NCI-H1092 treated with DMSO at 0.1 percent for 48 hours (cell line): ENCODE measurements at regions not wholly inside any gene's neighbourhood (a gene's known extent, or its start where the extent isn't known, plus 50 kb on each side); places are given as distances from the start of the nearest gene placed in this dataset.

Experiments
- DNase-seq: peaks from one replicate; lab custom pipeline; 2025; lab: John Stamatoyannopoulos, UW

GRCh38 chr6:44715188-44715587 is 327.7 kb downstream of the CDC5L start:
- no peak for DNase-seq

DNA sequence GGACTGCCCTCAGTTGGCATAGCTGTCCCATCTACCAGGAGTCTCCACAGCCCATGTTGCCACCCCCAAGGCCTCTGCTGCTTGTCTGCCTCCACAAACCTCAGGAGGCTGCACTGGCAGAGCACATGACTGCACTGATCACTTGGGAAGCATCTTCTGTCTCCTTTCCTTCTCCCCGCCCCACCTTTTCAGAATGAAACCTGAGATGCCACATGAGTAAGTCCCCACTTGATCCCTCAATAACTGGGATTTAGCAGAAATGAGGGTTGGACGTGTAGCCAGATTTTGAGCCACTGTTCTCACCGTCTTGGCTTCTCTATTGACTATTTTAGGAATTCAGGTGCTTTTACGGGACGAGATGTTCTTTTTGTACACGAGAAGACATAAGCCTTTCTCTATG is 328.4 kb downstream of the CDC5L start:
- DNase-seq = no peak

- DNase-seq = no peak
Measured at GRCh38 chr6:44717431-44717830, 329.9 kb downstream of the CDC5L start.

DNA sequence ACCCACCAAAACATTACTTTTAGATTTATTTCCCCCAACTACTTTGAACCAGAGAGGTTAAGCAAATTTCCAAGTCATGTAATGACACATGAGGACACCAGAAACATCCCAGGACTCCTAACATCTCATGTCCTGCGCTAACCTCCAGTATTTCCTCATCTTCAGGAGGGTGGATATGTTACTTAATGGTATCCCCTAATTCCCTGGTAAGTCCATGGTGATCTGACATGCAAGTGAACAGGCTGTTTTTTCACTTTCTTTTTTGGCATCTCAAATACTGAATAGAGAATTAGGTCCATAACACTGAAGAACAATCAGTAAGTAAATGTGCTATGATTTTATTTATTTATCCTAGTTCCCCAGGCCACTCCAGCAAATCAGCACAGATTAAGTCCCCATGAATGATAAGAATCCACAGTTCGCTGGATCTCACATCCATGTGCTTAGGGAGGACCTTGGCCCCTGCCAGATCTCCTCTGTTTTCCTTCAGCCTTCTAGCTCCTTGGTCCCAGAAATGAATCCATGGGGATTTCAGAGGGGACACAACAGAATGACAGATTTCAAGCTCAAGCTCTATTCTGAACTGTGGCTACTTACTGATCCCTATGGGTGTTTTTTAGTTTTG is 334.6 kb downstream of the CDC5L start:
- DNase-seq = no peak

DNA sequence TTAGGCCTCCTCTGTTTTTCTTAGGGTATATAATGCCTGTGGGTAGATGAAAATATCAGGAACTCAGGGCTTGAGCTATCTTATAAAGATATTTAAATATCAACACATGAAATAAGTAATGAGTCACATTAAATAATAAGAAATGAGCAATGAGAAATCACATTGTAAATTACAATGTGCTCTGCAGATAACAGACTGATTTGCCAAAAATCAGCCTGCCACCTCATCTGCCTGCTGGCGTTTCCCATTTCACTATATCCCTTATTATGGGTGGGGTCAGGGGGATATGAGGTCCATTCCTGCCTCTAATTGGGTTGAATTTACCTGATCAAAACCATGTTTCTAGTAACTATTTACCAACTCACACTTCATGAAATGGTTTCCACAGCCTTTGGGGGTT is 335.2 kb downstream of the CDC5L start:
- no peak for DNase-seq

DNA sequence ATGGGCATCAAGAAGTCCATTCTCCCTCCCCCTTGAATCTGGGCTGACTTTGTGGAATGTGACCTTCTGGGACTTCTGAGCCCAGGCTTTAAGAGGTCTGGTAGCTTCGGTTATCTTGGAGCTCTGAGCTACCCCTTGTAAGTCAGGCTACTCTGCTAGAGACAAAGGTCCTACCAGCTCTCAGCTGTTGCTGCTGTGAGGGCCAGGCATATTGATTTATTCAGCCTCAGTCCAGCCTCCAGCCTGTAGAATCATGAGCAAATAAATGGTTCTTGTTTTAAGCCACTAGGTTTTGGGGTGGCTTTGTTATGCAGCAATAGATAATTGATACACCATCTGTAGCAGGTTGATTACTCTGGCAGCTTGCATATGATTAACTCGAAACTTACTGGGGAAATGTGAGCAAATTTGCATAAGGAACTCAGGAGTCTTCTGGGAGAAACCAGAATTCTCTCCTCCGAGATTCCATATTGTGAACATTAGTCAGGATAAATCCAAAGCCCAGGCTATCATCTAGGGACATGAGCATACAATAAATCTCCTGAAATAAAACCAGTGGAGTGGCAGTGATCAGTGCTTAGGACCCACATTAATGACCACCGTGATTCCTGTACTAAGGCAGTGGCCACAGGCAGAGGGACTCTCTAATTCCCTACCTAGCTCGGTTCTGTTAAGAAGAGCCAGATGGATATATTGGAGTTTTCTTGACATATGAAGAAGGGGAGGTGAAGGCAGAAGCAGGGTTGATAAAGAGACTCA is 336.1 kb downstream of the CDC5L start:
- DNase-seq = no peak

GRCh38 chr6:44725070-44725469 is 337.6 kb downstream of the CDC5L start:
- DNase-seq = no peak

DNA sequence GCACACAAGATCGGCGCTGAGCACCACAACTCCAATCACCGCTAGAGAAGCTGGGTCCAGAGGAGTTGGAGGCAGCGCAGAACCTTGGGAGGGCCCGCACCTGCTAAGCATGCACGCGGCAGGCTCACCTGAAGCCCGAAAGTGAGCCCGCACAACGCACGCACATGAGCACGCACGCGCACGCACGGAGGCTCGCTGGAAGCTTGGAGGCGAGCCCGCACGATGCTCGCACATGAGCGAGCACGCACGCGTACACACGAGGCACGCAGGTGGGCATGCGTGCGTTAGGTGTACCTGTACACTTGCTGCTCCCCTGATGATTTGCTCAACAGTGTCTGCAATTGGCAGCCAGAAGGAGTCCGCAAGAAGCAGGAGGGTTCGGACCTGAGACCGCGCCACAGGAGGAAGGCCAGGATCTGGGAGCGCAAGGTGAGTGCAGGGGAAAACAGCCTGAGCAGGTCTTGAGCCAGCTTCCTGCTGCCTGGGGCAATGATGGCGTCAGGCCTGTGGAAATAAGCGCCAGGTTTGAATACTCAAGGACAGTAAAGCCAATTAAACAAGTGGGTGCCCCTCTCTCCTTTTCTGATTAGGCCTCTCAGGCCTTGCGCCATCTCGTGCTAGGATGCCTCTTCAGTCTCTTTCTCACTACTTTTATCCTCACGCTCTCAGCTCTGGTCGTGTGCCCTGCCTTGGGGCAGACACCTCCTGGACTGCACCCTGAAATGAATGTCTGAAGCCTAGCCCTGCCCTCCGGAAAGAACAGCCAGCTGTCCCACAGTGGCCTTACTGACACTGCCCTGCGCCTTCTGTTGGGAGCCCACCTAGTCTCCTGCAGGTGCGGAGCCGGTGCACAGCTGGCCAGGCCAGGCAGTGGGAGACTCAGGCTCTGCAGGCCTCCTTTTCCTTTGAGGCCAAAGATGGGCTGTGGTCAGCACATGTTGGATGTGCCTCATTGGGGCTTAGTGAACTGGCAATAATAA is 340.4 kb downstream of the CDC5L start:
- no peak for DNase-seq

DNA sequence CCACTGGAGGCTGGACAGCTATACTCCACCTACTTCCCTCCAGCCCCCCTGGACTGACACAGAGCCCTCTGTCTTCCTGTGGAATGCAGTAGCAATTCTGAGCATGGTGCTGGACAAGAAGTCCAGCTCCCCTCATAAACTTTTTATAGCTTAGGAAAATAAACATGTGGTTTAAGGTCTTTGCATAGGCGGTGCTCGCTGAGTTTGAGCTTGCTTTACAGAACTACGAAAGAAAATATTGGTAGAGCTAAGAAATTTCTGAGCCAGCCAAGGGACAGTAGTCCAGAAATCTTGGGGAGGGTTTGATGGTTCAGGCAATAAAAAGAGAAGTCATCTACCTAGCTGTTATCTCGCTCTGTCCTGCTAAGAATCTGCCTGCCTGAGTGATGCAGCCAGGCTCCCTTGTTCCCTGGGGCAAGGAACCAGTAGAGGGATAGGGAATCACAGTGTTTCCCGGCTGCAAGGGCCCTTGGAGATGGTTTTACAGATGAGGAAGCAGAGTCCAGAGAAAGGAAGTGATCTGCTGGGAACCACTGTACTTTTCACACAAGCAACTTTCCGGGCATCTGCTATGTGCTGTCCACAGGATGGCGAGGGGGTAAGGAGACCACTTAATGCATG is 343.4 kb downstream of the CDC5L start:
- no peak for DNase-seq

DNA sequence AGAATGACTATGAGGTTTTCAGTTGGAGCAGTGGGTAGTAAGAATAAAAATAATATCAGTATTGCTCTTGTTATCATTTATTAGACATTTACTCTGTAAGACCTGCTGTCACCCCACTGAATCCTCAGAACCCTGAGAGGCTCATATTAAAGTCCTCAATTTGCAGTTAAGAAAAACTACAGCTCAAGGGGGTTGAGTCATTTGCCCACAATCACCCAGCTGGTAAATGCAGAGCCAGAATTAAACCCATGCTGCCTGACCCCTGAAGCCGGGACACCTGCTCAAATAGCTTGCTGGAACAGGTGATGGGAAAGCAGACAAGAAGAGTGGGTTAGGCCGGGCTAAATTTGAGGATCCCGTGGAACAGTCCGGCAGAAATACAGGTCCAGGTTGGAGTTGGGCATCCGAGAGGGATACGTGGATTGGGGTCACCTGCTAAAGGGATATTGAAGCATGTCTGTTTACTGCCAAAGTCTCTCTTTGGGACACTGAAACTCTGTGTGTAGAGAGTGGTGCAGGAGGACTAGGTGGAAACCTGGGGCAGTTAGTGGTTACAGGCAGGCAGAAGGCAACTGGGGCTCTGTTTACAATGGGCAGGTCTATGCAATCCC is 344.1 kb downstream of the CDC5L start:
- no peak for DNase-seq

GRCh38 chr6:44732243-44732642 is 344.7 kb downstream of the CDC5L start:
- DNase-seq = no peak

DNA sequence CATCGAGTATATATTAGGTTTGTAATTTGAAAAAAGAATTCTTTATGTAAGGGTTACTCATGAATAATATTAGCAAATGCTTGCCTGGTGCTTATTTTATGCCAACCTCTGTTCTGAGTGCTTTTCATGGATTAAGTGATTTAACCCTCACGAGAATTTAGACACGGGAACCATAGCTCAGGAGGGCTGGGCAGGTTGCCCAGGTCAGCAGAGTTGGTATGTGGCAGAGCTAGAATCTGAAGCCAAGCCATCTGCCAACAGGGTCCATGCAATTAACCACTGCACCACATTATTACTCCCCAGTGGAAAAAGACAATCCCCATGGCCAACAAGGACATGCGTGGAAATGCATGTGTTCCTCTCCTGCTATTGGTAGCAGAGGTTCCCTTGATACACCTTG is 345.6 kb downstream of the CDC5L start:
- no peak for DNase-seq

DNA sequence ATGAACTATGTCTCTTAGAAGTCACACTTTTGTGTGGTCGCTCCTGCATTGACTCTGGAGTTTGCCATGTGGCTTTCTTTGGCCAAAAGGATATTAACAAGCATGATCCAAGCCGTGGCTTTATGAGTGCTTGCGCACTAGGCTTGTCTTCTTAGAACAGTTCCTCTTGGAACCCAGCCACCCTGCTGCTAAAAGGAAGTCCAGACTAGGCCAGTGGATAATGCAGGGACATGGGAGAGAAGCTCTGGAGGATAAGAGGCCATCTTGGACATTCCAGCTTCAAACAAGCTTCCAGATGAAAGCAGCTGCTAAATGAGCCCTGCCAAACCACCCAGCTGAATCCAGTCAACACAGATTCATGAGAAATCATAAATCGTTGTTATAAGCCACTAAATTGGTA is 346.4 kb downstream of the CDC5L start:
- DNase-seq = no peak

DNA sequence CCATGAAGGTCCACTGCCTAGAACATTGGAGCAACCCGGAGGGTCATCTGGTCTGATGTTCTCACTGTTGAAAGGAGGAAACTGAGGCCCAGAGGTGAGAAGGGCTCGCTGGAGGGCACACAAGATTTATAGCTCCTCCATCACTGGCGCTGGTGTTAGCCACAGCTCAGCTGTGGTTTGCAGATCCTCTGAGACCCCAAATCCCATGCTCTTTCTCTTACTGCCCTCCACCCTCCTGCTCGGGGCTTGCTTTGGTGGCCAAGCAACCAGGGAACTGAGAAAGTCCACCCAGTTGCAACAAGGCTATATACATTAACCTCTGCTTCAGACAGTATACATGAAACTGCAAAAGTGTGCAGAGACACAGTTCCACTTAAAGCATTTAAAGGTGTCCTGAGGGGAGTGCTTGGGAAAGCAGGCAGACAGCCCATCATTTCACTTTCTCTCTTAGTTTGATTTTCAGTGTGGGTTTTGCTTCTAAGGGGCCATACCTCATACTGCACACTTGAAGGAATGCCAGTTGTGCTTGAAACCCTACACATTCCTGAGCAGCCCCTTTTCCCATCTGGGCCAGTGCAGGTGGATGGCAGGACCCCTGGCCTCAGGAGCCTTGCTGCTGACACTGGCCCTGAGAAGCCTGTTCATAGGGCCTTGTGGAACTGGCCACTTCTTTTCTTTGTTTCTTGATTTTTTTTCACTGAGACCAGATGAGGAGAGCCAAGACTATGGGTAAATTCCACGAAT is 347.6 kb downstream of the CDC5L start:
- DNase-seq = no peak

DNA sequence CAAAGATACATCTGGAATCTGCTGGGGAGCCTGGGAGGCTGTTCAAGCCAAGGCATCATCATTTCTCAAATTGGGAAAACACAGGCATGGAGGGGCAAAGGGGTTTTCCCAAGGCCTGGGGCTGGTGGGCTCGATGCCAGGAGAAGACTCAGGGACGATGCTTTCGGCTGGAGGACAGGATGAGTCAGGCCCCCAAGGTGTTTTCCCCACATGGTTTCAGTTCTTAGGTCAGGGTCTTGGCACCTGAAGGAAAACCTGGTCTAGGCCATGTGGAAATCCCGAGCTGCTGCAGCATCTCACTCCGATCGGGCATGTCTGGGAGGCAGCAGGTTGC is 348.1 kb downstream of the CDC5L start:
- no peak for DNase-seq

GRCh38 chr6:44737341-44737740 is 349.8 kb downstream of the CDC5L start:
- DNase-seq = no peak

DNA sequence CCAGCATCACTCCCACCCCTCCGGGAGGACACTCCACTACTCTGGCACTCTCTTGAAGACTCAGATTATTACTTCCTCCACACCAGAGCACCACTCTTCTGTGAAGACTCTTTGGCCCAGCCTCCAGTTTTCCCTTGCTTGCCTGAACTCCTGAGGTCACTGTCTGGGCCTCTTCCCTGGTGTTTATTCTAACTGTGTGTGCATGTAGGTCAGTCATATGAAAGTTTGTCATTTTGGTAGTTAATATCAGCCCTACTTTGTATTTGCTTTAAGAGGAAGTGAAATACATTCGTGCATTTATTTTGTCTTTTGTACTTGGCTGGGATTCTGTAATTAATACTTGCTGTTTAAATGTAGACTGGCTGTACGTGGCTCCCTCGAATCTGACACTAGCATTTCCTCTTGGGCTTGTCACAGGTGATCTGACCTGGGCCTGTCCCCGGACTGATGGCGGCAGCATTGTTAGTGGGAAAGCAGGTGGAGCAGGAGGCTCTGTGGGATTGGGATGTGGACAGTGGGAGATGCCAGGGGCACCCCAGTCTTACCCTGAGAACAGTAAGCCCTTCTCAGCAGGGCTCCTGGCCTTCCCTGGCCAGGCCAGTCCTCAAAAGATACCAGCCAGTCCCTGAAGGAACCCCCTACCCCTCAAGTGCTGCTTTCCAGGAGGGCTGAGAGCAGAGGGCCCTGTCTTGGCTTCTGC is 350.5 kb downstream of the CDC5L start:
- DNase-seq = no peak

DNA sequence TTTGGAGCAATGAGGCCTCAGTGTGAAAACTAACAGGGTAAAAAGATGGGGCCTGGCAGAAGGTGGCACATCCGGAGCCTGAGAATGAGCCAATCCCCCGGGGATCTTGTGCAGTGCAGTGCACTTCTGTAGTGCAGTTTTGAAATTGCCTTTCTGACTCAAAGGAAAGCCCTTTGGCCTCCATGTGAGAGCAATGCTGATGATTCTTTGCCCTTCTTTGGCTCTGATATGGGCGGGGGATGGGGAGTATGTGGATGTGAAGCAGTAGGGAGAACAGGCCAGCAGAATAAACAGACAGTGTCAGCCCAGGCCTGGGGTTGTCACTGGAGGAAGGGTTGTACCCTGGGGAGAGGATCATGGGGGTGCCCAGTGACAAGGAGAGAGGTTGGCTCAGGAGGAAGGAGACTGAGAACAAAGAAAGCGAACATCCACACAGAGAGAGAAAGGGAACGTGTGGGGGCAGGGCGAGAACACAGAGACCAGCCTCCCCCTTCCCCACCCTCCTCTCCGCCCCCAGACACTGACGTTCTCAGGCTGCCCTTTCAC is 351.2 kb downstream of the CDC5L start:
- DNase-seq = no peak

DNA sequence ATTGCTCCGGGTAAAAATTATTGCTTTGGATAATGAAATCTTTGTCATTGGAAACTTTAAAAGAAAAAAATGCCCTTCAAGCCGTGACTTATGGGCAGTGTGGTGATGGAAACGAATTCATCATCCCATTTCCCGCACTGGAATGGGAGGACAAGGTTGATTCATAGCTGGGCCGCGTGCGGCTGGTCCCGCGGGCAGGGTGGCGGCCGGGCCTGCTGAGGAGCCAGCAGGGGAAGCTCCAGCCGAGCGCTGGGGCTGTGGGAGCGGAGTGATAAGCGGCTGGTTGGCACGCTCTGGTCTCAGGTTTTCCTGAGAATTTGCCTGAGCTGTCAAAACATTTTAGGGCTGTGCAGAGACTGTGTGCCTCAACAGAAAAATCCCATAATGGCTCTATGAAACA is 351.7 kb downstream of the CDC5L start:
- no peak for DNase-seq

DNA sequence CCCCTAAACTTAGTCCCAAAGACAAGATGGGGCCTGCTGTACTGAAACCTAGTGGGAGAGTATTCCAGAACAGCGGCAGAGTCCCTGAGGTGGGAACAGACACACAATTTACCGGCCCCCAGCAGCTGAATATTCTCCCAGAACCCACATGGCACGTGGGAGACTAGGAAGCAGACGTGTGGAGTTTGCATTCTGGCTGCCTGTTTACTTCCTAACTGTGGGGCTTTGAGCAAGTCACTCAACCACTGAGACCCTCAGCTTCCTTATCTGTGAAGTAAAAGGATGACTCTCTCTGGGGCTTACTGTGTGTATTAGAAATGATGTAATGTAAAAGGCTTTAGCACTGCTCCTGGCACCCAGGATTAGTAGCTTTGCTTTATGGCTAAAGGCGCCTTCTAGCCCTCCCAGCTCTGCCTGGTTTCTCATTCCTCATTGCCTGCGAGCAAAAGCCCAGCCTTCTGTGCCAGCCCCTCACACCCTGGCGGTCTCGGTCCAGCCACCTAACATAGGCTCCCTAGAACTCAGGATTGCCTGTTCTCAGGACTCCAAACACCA is 353.1 kb downstream of the CDC5L start:
- no peak for DNase-seq
